Motor neuron (in vitro differentiated cells): ENCODE measurements at regions not wholly inside any gene's neighbourhood (a gene's known extent, or its start where the extent isn't known, plus 50 kb on each side); places are given as distances from the start of the nearest gene placed in this dataset.
"Not testable (repeated sequence)": the region's sequence is repeated elsewhere in the genome, so short reads cannot be mapped to it uniquely, and the experiment has no call there.

Experiments used
- ATAC-seq, 8 experiments: fragments of 200-7000 bp; cut with Tn5 transposase; replicated peaks in 6 of 8; 2 replicates each; pipeline ENCODE4 v1.8.0; 2021; ENCODE audit warnings: mild to moderate bottlenecking in 8 of 8, moderate library complexity in 8 of 8
- H3K27ac ChIP-seq, 2 donors: fragments of 250-450 bp; sonication (Bioruptor Pico); 2 replicates each; pipeline ENCODE4 v1.9.0; 2021; ENCODE audit warnings: antibody characterized with exemption in 2 of 2, mild to moderate bottlenecking in 2 of 2, moderate library complexity in 1 of 2
- H3K4me1 ChIP-seq, 2 donors: fragments of 250-450 bp; sonication (Bioruptor Pico); replicated peaks in 1 of 2; 2 replicates each; pipeline ENCODE4 v1.6.1; 2021; ENCODE audit warnings: antibody characterized with exemption in 2 of 2, mild to moderate bottlenecking in 2 of 2, moderate library complexity in 1 of 2
- H3K4me3 ChIP-seq, 5 donors: fragments of 250-450 bp; sonication (Bioruptor Pico); 2 replicates each; pipeline ENCODE4 v1.9.0; 2021; ENCODE audit warnings: antibody characterized with exemption in 5 of 5, mild to moderate bottlenecking in 5 of 5, moderate library complexity in 4 of 5
- WGBS, 10 experiments: fragments of 450-650 bp; shearing (Covaris generic); methylation state at CpG; one replicate each; pipeline ENCODE4 v1.0.0; 2022; 5-methylcytosine and 5-hydroxymethylcytosine counted together
- in situ Hi-C, 9 experiments: fragments of 400-800 bp; cut with MboI; loops; one replicate each; pipeline ENCODE4 v1.15.0; 2021; ENCODE audit warnings: low sequenced_read_pairs in 9 of 9, low pct_unique_long_range_greater_than_20kb in 2 of 9; ENCODE audit not compliant: unreplicated experiment in 9 of 9

GRCh38 chr1:143572661-143573060, 399.1 kb downstream of the FAM72C start:
- ATAC-seq, H3K4me3 ChIP-seq, H3K27ac ChIP-seq, in situ Hi-C loops, H3K4me1 ChIP-seq: not testable (repeated sequence)
- WGBS, 10 experiments = 0 to 26% (median 6%) methylated on average over 2 to 5 of the region's 5 CpGs; no CpG with 5 or more reads in 7 of the 10 experiments

DNA sequence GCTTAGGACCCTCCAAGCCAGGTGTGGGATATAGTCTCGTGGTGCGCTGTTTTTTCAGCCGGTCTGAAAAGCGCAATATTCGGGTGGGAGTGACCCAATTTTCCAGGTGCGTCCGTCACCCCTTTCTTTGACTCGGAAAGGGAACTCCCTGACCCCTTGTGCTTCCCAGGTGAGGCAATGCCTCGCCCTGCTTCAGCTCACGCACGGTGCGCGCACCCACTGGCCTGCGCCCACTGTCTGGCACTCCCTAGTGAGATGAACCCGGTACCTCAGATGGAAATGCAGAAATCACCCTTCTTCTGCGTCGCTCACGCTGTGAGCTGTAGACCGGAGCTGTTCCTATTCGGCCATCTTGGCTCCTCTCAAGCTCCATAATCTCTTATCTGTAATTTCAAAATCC, 408.0 kb downstream of the FAM72C start:
- H3K4me1 ChIP-seq, H3K4me3 ChIP-seq, in situ Hi-C loops, ATAC-seq, H3K27ac ChIP-seq: not testable (repeated sequence)
- 35 to 50% methylated on average over 4 of the region's 20 CpGs; no CpG with 5 or more reads in 8 of the 10 experiments for WGBS, 10 experiments

DNA sequence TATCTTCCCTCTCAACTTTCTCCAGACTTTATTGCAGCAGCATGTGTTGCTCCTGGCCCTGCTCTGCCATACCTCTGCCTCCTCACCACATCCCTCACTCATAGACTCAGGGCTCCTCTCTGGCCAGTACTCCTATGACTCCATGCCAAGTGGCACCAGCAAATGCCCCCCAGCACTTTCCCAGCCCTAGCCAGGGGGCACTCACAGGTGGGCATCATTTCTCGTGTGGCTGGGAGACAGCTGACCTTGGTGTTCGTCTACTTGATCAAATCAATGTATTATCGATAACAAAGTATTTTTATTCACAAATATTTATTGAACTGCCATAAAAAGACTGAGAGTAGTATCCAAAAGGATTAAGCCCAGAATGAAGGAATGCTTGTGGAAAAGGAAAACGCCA, 418.2 kb downstream of the FAM72C start:
- in situ Hi-C loops = no loop called here
- H3K4me3 ChIP-seq = no peak overlapping the region
- no peaks in the 10 kb centered on the region for H3K4me1 ChIP-seq
- no peak for ATAC-seq
- 3 to 60% (median 23%) methylated on average over 2 to 4 of the region's 4 CpGs; no CpG with 5 or more reads in 2 of the 10 experiments for WGBS, 10 experiments
- H3K27ac ChIP-seq = no peak overlapping the region

DNA sequence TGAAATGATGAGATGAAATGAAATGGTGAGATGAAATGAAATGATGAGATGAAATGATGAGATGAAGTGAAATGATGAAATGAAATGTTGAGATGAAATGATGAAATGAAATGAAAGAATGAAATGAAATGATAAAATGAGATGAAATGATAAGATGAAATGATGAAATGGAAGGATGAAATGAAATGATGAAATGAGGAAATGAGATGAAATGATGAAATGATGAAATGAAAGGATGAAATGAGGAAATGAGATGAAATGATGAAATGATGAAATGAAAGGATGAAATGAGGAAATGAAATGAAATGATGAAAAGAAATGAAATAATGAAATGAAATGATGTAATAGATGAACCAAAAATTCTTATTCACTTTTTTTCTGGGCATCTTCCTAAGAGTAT, 467.1 kb downstream of the FAM72C start:
- H3K4me3 ChIP-seq, H3K4me1 ChIP-seq, in situ Hi-C loops, ATAC-seq, H3K27ac ChIP-seq: not testable (repeated sequence)

GRCh38 chr1:143504080-143504479, 467.7 kb downstream of the FAM72C start:
- H3K4me3 ChIP-seq, H3K4me1 ChIP-seq, H3K27ac ChIP-seq, in situ Hi-C loops, ATAC-seq: not testable (repeated sequence)
- no CpG with 5 or more reads among the region's 2 CpGs for WGBS, 10 experiments

DNA sequence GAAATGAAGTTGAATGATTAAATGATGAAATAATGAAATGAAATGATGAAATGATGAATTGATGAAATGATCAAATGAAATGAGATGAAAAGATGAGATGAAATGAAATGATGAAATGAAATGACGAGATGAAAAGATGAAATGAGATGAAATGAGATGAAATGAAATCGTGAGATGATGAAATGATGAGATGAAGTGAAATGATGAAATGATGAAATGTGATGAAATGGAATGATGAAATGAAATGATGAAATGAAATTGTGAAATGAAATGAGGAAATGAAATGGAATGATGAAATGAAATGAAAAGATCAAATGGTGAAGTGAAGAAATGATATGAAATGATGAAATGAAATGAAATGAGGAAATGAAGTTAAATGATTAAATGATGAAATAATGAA, 468.7 kb downstream of the FAM72C start:
- WGBS, 10 experiments = 13 to 67% (median 46%) methylated on average over 1 of the region's 2 CpGs; no CpG with 5 or more reads in 5 of the 10 experiments

DNA sequence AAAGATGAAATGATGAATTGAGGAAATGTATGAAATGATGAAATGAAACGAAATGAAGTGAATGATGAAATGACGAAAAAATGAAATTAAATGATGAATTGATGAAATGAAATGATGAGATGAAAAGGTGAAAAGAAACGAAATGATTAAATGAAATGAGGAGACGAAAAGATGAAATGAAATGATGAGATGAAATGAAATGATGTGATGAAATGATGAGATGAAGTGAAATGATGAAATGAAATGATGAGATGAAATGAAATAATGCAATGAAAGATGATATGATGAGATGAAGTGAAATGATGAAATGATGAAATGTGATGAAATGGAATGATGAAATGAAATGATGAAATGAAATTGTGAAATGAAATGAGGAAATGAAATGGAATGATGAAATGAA, 469.7 kb downstream of the FAM72C start:
- ATAC-seq, in situ Hi-C loops, H3K4me1 ChIP-seq, H3K4me3 ChIP-seq, H3K27ac ChIP-seq: not testable (repeated sequence)
- WGBS, 10 experiments = 0 to 59% (median 36%) methylated on average over 2 to 4 of the region's 4 CpGs; no CpG with 5 or more reads in 1 of the 10 experiments

More for the DNA sequence above, 468.7 kb downstream of the FAM72C start:
- H3K4me3 ChIP-seq, in situ Hi-C loops, H3K4me1 ChIP-seq, H3K27ac ChIP-seq, ATAC-seq: not testable (repeated sequence)

- WGBS, 10 experiments = no CpG with 5 or more reads among the region's 85 CpGs
- H3K4me3 ChIP-seq = peak overlapping the region in 1 of 5 donors; percentile 6
- H3K4me1 ChIP-seq, H3K27ac ChIP-seq, ATAC-seq, in situ Hi-C loops: not testable (repeated sequence)
Measured at GRCh38 chr1:143498059-143498749, 473.6 kb downstream of the FAM72C start.

GRCh38 chr1:143497374-143497747, 474.4 kb downstream of the FAM72C start:
- in situ Hi-C loops = no loop called here
- WGBS, 10 experiments = no CpG with 5 or more reads among the region's 50 CpGs
- ATAC-seq = no peak
- H3K4me3 ChIP-seq = peak overlapping the region in 1 of 5 donors; percentile 15
- no peaks in the 10 kb centered on the region for H3K4me1 ChIP-seq
- no peak overlapping the region for H3K27ac ChIP-seq

- ATAC-seq, in situ Hi-C loops, H3K4me1 ChIP-seq, H3K4me3 ChIP-seq, H3K27ac ChIP-seq: not testable (repeated sequence)
- WGBS, 10 experiments = no CpG with 5 or more reads among the region's 37 CpGs
Measured at GRCh38 chr1:143496526-143497373, 475.0 kb downstream of the FAM72C start.
